HCT116 (cell line): ENCODE measurements at regions not wholly inside any gene's neighbourhood (a gene's known extent, or its start where the extent isn't known, plus 50 kb on each side); places are given as distances from the start of the nearest gene placed in this dataset.

ENCODE experiments used
- ATAC-seq: fragments of 200-7000 bp; cut with Tn5 transposase; 2 replicates; pipeline ENCODE4 v1.9.1; 2020; ENCODE audit warnings: mild to moderate bottlenecking, moderate library complexity
- BruUV-seq: library from RNA; stranded (reverse); fragments of 400-500 nt; replicated peaks from 2 replicates; lab custom pipeline; 2021; lab: Mats Ljungman, UMichigan
- CTCF ChIA-PET: fragments of 300-600 bp; sonication (Branson Sonifier 250); formaldehyde crosslinking; loops from one replicate; lab custom pipeline; 2021; ENCODE audit warnings: antibody characterized with exemption; lab: Charles Lee
- POLR2A ChIA-PET: fragments of 300-600, 350-600 bp; sonication (Branson Sonifier 250); formaldehyde crosslinking; loops from one replicate; lab custom pipeline; 2021; ENCODE audit warnings: antibody characterized with exemption; lab: Charles Lee
- RAD21 ChIA-PET, 2 experiments: fragments of 300-600 bp; sonication (Branson Sonifier 250); formaldehyde crosslinking; loops; one replicate each; lab custom pipeline; 2023; ENCODE audit warnings: low total read pairs in 2 of 2; ENCODE audit not compliant: uncharacterized antibody in 2 of 2, unreplicated experiment in 2 of 2, low non-redundant PET in 1 of 2; lab: Charles Lee
- DNase-seq: peaks from one replicate; pipeline ENCODE4 v3.0.0-alpha.2; 2010; ENCODE audit warnings: low read depth, low spot score
- H2AFZ ChIP-seq: fragments of 200-600 bp; shearing (Covaris generic), sonication (generic); 2 replicates; pipeline ENCODE4 v1.6.1; 2017; ENCODE audit warnings: low read depth, mixed run types, mixed read lengths, antibody characterized with exemption, low read length; ENCODE audit not compliant: poor library complexity, severe bottlenecking
- H3K27ac ChIP-seq: 2 replicates; pipeline ENCODE4 v1.5.1; 2012; ENCODE audit warnings: low read depth, low read length
- H3K27me3 ChIP-seq: fragments of 200-600 bp; sonication (generic); 2 replicates; pipeline ENCODE4 v1.6.1; 2016; ENCODE audit warnings: mixed run types, low read length, mixed read lengths; ENCODE audit not compliant: insufficient read depth
- H3K36me3 ChIP-seq, 2 experiments: fragments of 200-500 bp in 1 of 2; fragments of 200-600 bp in 1 of 2; sonication (Bioruptor generic) in 1 of 2; sonication (generic) in 1 of 2; 2 replicates each; pipeline versions ENCODE4 v1.5.1 to v1.6.1; 2014 to 2016; ENCODE audit warnings: low read length in 2 of 2, inconsistent platforms in 1 of 2, mixed read lengths in 1 of 2, mixed run types in 1 of 2; ENCODE audit not compliant: insufficient read depth in 2 of 2, control insufficient read depth in 1 of 2
- H3K4me1 ChIP-seq, 2 experiments: fragments of 200-600 bp in 1 of 2; sonication (generic) in 1 of 2; 2 replicates each; pipeline versions ENCODE4 v1.5.1 to v1.6.1; 2012 to 2017; ENCODE audit warnings: low read length in 2 of 2, inconsistent platforms in 1 of 2, mild to moderate bottlenecking in 1 of 2, mixed read lengths in 1 of 2, mixed run types in 1 of 2, moderate library complexity in 1 of 2; ENCODE audit not compliant: insufficient read depth in 2 of 2, control insufficient read depth in 1 of 2
- H3K4me2 ChIP-seq: fragments of 200-600 bp; sonication (generic); 2 replicates; pipeline ENCODE4 v1.6.1; 2017; ENCODE audit warnings: mixed run types, low read length, mixed read lengths
- H3K4me3 ChIP-seq, 2 experiments: fragments of 200-600 bp in 1 of 2; sonication (generic) in 1 of 2; replicated peaks in 1 of 2; 2 replicates each; pipeline ENCODE4 v1.5.1; 2011 to 2016; ENCODE audit warnings: low read length in 2 of 2, control low read depth in 1 of 2, low read depth in 1 of 2, mild to moderate bottlenecking in 1 of 2, mixed read lengths in 1 of 2, mixed run types in 1 of 2
- H3K79me2 ChIP-seq: fragments of 200-600 bp; sonication (generic); 2 replicates; pipeline ENCODE4 v1.6.1; 2017; ENCODE audit warnings: mild to moderate bottlenecking, mixed run types, low read length, moderate library complexity, mixed read lengths; ENCODE audit not compliant: insufficient read depth
- H3K9ac ChIP-seq: fragments of 200-600 bp; sonication (generic); 2 replicates; pipeline ENCODE4 v1.6.1; 2016; ENCODE audit warnings: low read length, mixed read lengths
- H3K9me2 ChIP-seq: fragments of 200-600 bp; sonication (generic), shearing (Covaris generic); 2 replicates; pipeline ENCODE4 v1.6.1; 2017; ENCODE audit warnings: mixed run types, mild to moderate bottlenecking, moderate library complexity; ENCODE audit not compliant: insufficient read depth
- H3K9me3 ChIP-seq, 2 experiments: fragments of 200-500 bp in 1 of 2; fragments of 200-600 bp in 1 of 2; sonication (Bioruptor generic) in 1 of 2; sonication (generic) in 1 of 2; 2 replicates each; pipeline ENCODE4 v1.6.1; 2014 to 2017; ENCODE audit warnings: low read length in 2 of 2, mixed read lengths in 2 of 2, inconsistent platforms in 1 of 2, low read depth in 1 of 2, mild to moderate bottlenecking in 1 of 2, mixed run types in 1 of 2, moderate library complexity in 1 of 2; ENCODE audit not compliant: control insufficient read depth in 1 of 2, insufficient read depth in 1 of 2
- H4K20me1 ChIP-seq: fragments of 200-600 bp; sonication (generic), shearing (Covaris generic); 2 replicates; pipeline ENCODE4 v1.6.1; 2017; ENCODE audit warnings: mixed run types, mild to moderate bottlenecking, moderate library complexity; ENCODE audit not compliant: insufficient read depth
- CEBPB ChIP-seq: IDR thresholded peaks from 2 replicates; pipeline ENCODE4 v1.6.1; 2012; ENCODE audit warnings: low read depth
- CTCF ChIP-seq, 3 experiments: fragments of 200-600 bp in 1 of 3; sonication (generic) in 1 of 3; IDR thresholded peaks in 2 of 3; conservative IDR thresholded peaks in 1 of 3; 2 replicates each; pipeline ENCODE4 v1.5.1; 2012 to 2017; ENCODE audit warnings: low read depth in 2 of 3, low read length in 2 of 3, antibody characterized with exemption in 1 of 3, borderline replicate concordance in 1 of 3, control low read depth in 1 of 3, mild to moderate bottlenecking in 1 of 3, mixed read lengths in 1 of 3, mixed run types in 1 of 3, moderate library complexity in 1 of 3; ENCODE audit not compliant: insufficient read depth in 1 of 3
- EGR1 ChIP-seq: IDR thresholded peaks from 2 replicates; pipeline ENCODE4 v1.6.1; 2012; ENCODE audit warnings: low read depth
- ELF1 ChIP-seq: IDR thresholded peaks from 2 replicates; pipeline ENCODE4 v1.6.1; 2012; ENCODE audit warnings: low read depth, borderline replicate concordance
- EZH2 ChIP-seq: fragments of 200-600 bp; sonication (generic); IDR thresholded peaks from 2 replicates; pipeline ENCODE4 v1.6.1; 2017; ENCODE audit warnings: antibody characterized with exemption, mixed run types
- EZH2phosphoT487 ChIP-seq: fragments of 200-600 bp; IDR thresholded peaks from 2 replicates; pipeline ENCODE4 v1.6.1; 2018; ENCODE audit warnings: antibody characterized with exemption, borderline replicate concordance
- FOSL1 ChIP-seq: IDR thresholded peaks from 2 replicates; pipeline ENCODE4 v1.6.1; 2012; ENCODE audit warnings: low read depth
- JUND ChIP-seq: IDR thresholded peaks from 2 replicates; pipeline ENCODE4 v1.6.1; 2012
- RAD21 ChIP-seq: IDR thresholded peaks from 2 replicates; pipeline ENCODE4 v1.6.1; 2012; ENCODE audit warnings: low read depth, mild to moderate bottlenecking
- SP1 ChIP-seq: IDR thresholded peaks from 2 replicates; pipeline ENCODE4 v1.6.1; 2012; ENCODE audit warnings: low read depth
- SRF ChIP-seq: IDR thresholded peaks from 2 replicates; pipeline ENCODE4 v1.6.1; 2012; ENCODE audit warnings: low read depth
- TCF7L2 ChIP-seq: IDR thresholded peaks from 2 replicates; pipeline ENCODE4 v1.7.0; 2011; ENCODE audit warnings: borderline replicate concordance, inconsistent platforms; ENCODE audit not compliant: insufficient read depth, insufficient read length; ENCODE audit errors: extremely low read depth
- ZBTB33 ChIP-seq: IDR thresholded peaks from 2 replicates; pipeline ENCODE4 v1.6.1; 2011; ENCODE audit warnings: mild to moderate bottlenecking, low read length, moderate library complexity; ENCODE audit not compliant: insufficient replicate concordance; ENCODE audit errors: extremely low read depth
- ZNF274 ChIP-seq: fragments of 200-500 bp; sonication (Bioruptor generic); IDR thresholded peaks from 2 replicates; pipeline ENCODE4 v1.6.1; 2014; ENCODE audit warnings: mild to moderate bottlenecking, low read depth, low read length, inconsistent platforms
- intact Hi-C: fragments of 100-400 bp; cut with micrococcal nuclease; formaldehyde crosslinking; loops from 2 replicates; pipeline ENCODE4 v1.10.0; 2022
- TF ChIP-seq, protein P1 (sequence below): IDR thresholded peaks from 2 replicates; pipeline ENCODE4 v1.6.1; 2012

DNA sequence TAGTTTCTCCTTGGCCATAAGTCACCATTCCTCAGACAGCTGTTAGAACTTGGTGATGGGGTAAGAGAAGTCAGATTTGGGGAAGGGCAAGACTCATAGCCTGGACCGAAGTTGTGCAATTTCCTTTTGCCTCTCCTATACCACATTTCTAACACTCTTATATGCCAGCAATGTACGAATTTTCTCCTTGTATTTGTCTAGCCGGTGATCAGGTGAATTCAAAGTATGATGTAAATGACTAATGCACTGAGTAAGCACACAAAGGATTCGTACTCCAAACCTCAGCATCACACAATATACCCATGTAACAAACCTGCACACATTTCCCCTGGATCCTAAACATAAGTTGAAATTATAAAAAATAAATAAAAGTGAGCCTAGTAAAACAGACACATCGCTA, 1143.5 kb upstream of the CELF4 start:
- no peaks in the 10 kb centered on the region; a peak in 1 of 4 replicates for H3K9me3 ChIP-seq
- RAD21 ChIA-PET = no interaction called here
- CTCF ChIA-PET = no interaction called here
- no TSS peak for BruUV-seq
- no peaks in the 10 kb centered on the region for H4K20me1 ChIP-seq
- POLR2A ChIA-PET = no interaction called here
- no peaks in the 10 kb centered on the region for H3K79me2 ChIP-seq
- no peak for ATAC-seq
- H3K36me3 ChIP-seq = no peaks in the 10 kb centered on the region
- no peak overlapping the region for H3K27ac ChIP-seq
- H2AFZ ChIP-seq = no peak overlapping the region
- H3K4me3 ChIP-seq = no peak overlapping the region
- no peak overlapping the region for H3K4me2 ChIP-seq
- intact Hi-C loops = no loop called here
- H3K4me1 ChIP-seq = no peaks in the 10 kb centered on the region
- no peaks in the 10 kb centered on the region for H3K27me3 ChIP-seq
- no peak overlapping the region for H3K9ac ChIP-seq
- H3K9me2 ChIP-seq = no peaks in the 10 kb centered on the region
- no peak for TF ChIP-seq FOSL1
- no peak for TF ChIP-seq ZBTB33
- TF ChIP-seq SP1 = no peak
- TF ChIP-seq JUND = no peak
- no peak for TF ChIP-seq EGR1
- TF ChIP-seq, protein P1, sequence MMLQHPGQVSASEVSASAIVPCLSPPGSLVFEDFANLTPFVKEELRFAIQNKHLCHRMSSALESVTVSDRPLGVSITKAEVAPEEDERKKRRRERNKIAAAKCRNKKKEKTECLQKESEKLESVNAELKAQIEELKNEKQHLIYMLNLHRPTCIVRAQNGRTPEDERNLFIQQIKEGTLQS = no peak
- TF ChIP-seq SRF = no peak
- no peak for TF ChIP-seq TCF7L2
- TF ChIP-seq ELF1 = no peak
- DNase-seq = no peak

GRCh38 chr18:38706373-38706772, 1140.8 kb upstream of the CELF4 start:
- ChIA-PET CTCF (no interaction called here), POLR2A (no interaction called here), RAD21 (no interaction called here)
- no peaks in the 10 kb centered on the region for H3K36me3 ChIP-seq
- H3K9me3 ChIP-seq = no peaks in the 10 kb centered on the region; a peak in 1 of 4 replicates
- no peaks in the 10 kb centered on the region for H3K79me2 ChIP-seq
- DNase-seq = no peak
- H2AFZ ChIP-seq = no peak overlapping the region
- H3K4me2 ChIP-seq = no peak overlapping the region
- H3K27me3 ChIP-seq = no peaks in the 10 kb centered on the region
- no peak overlapping the region for H3K27ac ChIP-seq
- H3K4me1 ChIP-seq = no peaks in the 10 kb centered on the region
- no peak overlapping the region for H3K4me3 ChIP-seq
- H3K9ac ChIP-seq = no peak overlapping the region
- H4K20me1 ChIP-seq = no peaks in the 10 kb centered on the region
- intact Hi-C loops = no loop called here
- H3K9me2 ChIP-seq = no peaks in the 10 kb centered on the region
- no TSS peak for BruUV-seq
- ATAC-seq = no peak
- no peak for TF ChIP-seq EZH2
- no peak for TF ChIP-seq ZNF274
- no peak for TF ChIP-seq JUND
- TF ChIP-seq CEBPB = no peak
- no peak for TF ChIP-seq RAD21
- TF ChIP-seq ZBTB33 = no peak
- TF ChIP-seq EZH2phosphoT487 = no peak
- TF ChIP-seq ELF1 = no peak
- TF ChIP-seq CTCF (IDR thresholded peaks at IDR 0.05 in 2 of 3, conservative IDR thresholded peaks at IDR 0.05 in 1 of 3; ENCODE audit: borderline replicate concordance in 1 of 3, insufficient read depth in 1 of 3, low read depth in 2 of 3, low read length in 2 of 3) = no peak
- no peak for TF ChIP-seq FOSL1
